ENCODE measurements at regions not wholly inside any gene's neighbourhood (a gene's known extent, or its start where the extent isn't known, plus 50 kb on each side); places are given as distances from the start of the nearest gene placed in this dataset.

DNA sequence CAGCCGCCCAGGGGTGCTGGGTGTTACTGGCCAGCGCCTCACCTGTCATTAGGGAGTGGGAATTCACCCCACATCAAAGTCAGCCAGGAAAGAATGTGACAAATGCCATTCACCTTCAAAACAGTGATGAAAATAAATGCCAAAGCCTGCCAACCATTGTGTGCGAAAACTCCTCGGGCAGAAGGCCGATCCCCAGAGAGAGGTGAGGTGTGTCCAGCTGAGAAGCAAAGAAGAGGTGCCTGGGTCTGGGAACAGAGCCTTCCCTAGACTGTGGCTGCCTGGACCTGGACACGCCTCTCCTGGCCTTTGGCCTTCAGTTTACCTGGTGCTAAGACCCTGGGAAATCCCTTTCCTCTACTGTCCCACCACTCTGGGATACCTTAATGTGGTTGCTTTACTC is 142.7 kb downstream of the CYP26B1 start:
- Mint-ChIP-seq H3K4me1 (no peaks in the 10 kb centered on the region), H3K4me3 (no peak overlapping the region), H3K36me3 (no peaks in the 10 kb centered on the region), H3K9me3 (no peaks in the 10 kb centered on the region), H3K27ac (no peak overlapping the region), H3K27me3 (no peaks in the 10 kb centered on the region)
- ATAC-seq (ENCODE audit: low read depth) = no peak
- DNase-seq = no peak
- POLR2A ChIA-PET = no interaction called here

DNA sequence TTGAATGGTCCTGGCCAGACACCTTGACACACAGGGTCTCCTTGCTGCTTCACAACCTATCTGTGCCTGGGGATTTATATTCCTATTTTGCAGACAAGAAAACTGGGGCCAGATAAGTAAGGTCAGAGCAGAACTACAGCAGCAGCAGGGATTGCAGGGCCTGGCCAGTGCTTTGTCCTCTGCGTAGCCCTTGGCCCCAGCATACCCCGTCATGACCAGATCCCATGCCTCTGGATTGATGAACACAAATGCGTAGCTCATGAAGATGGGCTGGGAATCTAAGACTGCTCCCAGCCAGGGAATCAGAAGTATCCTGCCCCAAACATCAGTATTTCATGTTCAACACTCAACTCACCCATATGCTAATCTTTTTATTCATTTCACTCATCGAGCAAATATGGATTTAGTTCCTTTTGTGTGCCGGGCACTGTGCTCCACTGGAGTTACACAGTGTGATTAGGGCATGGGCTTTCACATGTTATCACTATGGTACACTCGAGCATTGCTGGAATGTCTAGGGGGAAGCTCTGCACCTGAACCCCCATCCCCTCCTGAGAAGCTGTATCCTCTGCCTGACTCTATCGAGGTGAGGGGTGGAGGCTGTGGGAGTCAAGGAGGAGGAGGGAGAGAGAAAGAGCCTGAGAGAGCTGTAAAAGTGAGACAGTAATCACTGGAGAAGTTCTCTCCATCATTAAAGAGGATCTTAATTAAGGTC is 143.3 kb downstream of the CYP26B1 start:
- Mint-ChIP-seq H3K27ac (no peak overlapping the region), H3K27me3 (peaks cover 3% of the 10 kb centered on the region), H3K36me3 (no peaks in the 10 kb centered on the region), H3K9me3 (no peaks in the 10 kb centered on the region), H3K4me1 (no peaks in the 10 kb centered on the region), H3K4me3 (no peak overlapping the region)
- no peak for DNase-seq
- POLR2A ChIA-PET = no interaction called here
- ATAC-seq (ENCODE audit: low read depth) = no peak

DNA sequence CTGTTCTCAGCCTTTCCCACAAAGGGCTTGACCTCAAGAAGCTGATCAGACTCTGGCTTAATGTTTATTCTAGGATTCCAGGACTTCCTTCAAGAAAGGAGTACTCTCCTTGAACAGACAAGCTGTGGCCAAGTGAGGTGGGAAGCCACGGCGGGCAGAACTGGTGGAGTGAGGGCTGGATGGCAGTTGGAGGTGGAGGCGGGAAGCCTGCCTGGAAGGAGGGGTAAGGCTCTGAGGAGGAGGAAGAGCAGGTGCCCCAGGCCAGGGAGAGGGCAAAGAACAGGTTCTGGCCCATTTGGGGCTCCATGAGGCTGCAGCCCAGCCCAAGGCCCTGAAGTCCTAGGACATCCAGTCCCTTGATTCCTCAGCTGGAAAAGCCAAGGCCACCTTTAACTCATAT is 143.9 kb downstream of the CYP26B1 start:
- Mint-ChIP-seq H3K27me3 (peaks cover 3% of the 10 kb centered on the region), H3K4me3 (no peak overlapping the region), H3K9me3 (no peaks in the 10 kb centered on the region), H3K4me1 (no peaks in the 10 kb centered on the region), H3K27ac (no peak overlapping the region), H3K36me3 (no peaks in the 10 kb centered on the region)
- ATAC-seq (ENCODE audit: low read depth) = no peak
- no peak for DNase-seq
- POLR2A ChIA-PET = no interaction called here

DNA sequence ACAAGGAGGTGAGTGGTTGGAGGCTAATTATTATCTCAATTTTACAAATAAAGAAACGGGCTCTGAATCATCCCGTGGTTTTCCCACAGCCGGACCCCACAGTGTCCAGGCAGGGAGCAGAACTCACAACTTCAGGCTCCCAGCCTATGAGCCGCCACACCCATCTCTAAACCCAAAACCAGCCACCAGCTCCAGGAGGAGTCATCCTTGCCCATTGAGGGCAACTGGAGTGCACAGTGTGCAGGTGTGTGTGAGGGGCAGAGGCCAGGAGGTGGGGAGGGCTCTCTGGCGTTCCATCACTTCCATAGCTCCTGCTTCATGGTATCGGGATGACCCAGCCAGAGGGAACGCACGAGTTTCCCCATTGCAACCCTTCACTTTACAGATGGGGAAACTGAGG is 144.5 kb downstream of the CYP26B1 start:
- POLR2A ChIA-PET = no interaction called here
- H3K27me3 Mint-ChIP-seq = peaks cover 3% of the 10 kb centered on the region
- H3K4me3 Mint-ChIP-seq = no peak overlapping the region
- no peaks in the 10 kb centered on the region for H3K9me3 Mint-ChIP-seq
- H3K27ac Mint-ChIP-seq = no peak overlapping the region
- DNase-seq = no peak
- no peak for ATAC-seq (ENCODE audit: low read depth)
- no peaks in the 10 kb centered on the region for H3K36me3 Mint-ChIP-seq
- no peaks in the 10 kb centered on the region for H3K4me1 Mint-ChIP-seq

DNA sequence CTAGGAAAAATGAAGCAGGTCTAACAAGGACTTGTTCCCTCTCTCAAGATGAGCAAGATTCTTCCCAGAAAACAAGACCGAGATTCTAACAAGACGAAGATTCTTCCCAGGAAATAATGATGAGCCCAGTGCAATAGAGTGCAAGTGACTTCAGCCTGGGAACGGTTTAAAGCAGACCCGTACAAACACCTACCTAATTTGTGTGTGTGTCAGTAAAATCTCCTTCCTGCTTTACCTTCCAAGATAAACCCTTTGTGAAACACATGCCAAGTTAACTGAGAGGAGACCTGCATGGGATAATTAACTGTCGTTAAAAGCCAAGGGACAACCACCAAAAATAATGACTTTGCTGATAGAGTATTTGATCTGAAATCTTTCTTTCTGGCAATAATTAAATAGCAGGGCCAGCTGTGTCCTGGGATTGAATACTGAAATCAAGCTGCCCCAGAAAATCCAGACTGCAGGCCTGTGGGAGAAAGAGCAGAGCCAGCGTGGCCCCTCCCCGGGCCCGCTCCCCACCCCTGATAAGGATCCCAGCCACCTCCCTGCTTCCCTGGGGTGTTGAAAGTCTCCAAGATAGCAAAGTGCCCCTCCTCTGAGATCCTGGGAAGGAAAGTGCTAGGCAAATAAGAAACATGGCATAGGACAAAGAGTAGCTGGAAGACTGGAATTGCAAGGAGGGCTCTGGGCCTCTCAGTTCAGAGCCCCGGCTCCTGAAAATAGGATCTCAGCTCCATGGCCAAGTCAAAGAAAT is 145.5 kb downstream of the CYP26B1 start:
- ATAC-seq (ENCODE audit: low read depth) (no peak), DNase-seq (no peak)
- no peak overlapping the region for H3K4me3 Mint-ChIP-seq
- H3K27me3 Mint-ChIP-seq = peaks cover 7% of the 10 kb centered on the region
- no peaks in the 10 kb centered on the region for H3K36me3 Mint-ChIP-seq
- H3K27ac Mint-ChIP-seq = no peak overlapping the region
- no peaks in the 10 kb centered on the region for H3K9me3 Mint-ChIP-seq
- POLR2A ChIA-PET = no interaction called here
- H3K4me1 Mint-ChIP-seq = no peaks in the 10 kb centered on the region

DNA sequence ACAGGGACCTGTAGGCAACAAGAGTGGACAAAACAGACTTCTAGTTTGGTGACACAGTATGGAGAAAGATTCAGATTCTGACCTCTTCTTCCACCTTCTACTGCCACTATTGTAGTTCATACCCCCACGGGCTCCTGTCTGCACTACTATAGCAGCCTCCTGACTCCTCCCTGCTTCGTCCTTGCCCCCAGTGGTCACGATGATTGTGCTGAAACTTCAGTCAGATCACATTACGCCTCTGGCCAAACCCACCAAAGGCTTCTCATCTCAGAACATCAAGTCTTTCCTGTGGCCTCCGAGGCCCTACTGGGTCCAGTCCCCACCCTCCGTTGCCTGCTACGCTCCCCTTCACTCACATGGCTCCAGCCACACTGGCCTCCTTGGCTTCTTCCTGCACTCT is 147.6 kb downstream of the CYP26B1 start:
- POLR2A ChIA-PET = no interaction called here
- Mint-ChIP-seq H3K9me3 (no peaks in the 10 kb centered on the region), H3K27ac (no peak overlapping the region), H3K4me1 (no peaks in the 10 kb centered on the region), H3K36me3 (no peaks in the 10 kb centered on the region), H3K4me3 (no peak overlapping the region), H3K27me3 (peaks cover 7% of the 10 kb centered on the region)
- DNase-seq (no peak), ATAC-seq (ENCODE audit: low read depth) (no peak)

DNA sequence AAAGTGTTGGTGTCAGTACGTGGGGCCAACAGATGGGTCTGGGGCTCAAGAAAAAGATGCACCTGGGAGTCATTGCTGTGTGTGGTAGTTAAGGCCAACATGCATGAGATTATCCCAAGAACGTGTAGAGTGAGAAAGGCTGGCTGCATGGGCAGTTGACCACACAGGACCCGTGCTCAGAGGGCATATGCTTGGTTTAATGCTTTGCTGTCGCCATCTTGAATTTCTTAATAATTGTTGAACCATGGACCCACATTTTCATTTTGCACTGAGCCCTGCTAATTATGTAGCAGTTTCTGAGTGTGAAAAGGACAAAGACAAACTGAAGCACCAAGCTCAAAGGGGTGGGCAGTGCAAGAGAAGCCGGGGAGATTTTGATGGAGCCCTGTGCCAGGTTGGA is 148.1 kb downstream of the CYP26B1 start:
- H3K27me3 Mint-ChIP-seq = peaks cover 7% of the 10 kb centered on the region
- POLR2A ChIA-PET = no interaction called here
- H3K36me3 Mint-ChIP-seq = no peaks in the 10 kb centered on the region
- no peak for ATAC-seq (ENCODE audit: low read depth)
- no peak for DNase-seq
- H3K4me3 Mint-ChIP-seq = no peak overlapping the region
- no peak overlapping the region for H3K27ac Mint-ChIP-seq
- H3K9me3 Mint-ChIP-seq = no peaks in the 10 kb centered on the region
- no peaks in the 10 kb centered on the region for H3K4me1 Mint-ChIP-seq

DNA sequence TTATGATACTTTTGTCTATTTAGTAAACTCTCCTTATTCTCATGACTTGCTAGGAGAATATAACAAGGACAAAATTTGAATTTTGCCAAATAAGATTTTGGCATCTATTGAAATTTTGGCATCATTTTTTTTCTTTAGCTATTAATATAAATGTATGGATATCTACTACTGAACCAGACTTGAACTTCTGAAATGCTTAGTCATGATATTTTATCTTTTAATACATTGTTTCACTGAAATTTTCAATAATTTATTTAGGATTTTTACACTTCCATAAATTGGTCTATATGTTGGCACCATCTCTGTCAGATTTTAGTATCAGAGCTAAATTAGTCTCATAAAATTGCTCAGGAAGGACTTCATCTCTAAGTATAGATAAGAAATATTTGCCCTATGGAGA is 149.8 kb downstream of the CYP26B1 start:
- H3K4me3 Mint-ChIP-seq = no peak overlapping the region
- no peaks in the 10 kb centered on the region for H3K36me3 Mint-ChIP-seq
- H3K4me1 Mint-ChIP-seq = no peaks in the 10 kb centered on the region
- POLR2A ChIA-PET = no interaction called here
- peaks cover 7% of the 10 kb centered on the region for H3K27me3 Mint-ChIP-seq
- DNase-seq = no peak
- no peaks in the 10 kb centered on the region for H3K9me3 Mint-ChIP-seq
- ATAC-seq (ENCODE audit: low read depth) = no peak
- no peak overlapping the region for H3K27ac Mint-ChIP-seq

DNA sequence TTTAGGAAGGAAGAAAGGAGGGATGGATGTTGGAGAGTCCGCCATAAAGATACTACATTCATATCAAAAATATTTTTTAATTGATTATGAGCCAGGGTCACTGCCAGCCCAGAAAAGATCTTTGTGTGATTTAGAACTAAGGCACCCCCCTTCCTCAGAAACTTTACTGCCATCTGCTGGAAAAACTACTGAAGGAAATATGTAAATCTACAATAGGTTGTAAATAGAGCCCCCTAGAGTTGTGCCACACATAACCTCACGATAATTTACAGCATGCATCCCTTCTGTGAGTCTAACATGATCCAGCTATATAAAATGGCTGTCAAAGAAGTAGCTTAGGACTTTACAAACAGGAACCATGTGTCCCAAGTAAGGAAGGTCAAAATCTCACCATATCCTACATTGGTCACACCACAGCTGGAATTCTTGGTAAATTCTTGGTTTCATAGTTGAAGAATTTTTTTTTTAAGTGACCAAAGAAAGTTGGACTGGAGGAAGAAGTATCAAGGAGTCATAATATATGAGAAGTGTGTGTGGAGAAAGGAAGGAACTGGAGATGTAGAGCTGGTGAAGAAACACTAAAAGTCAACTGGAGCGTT is 152.5 kb downstream of the CYP26B1 start:
- H3K4me1 Mint-ChIP-seq = no peaks in the 10 kb centered on the region
- H3K27ac Mint-ChIP-seq = no peak overlapping the region
- ATAC-seq (ENCODE audit: low read depth) = no peak
- no peaks in the 10 kb centered on the region for H3K36me3 Mint-ChIP-seq
- H3K9me3 Mint-ChIP-seq = no peaks in the 10 kb centered on the region
- H3K4me3 Mint-ChIP-seq = no peak overlapping the region
- peaks cover 8% of the 10 kb centered on the region for H3K27me3 Mint-ChIP-seq
- no peak for DNase-seq
- POLR2A ChIA-PET = no interaction called here

DNA sequence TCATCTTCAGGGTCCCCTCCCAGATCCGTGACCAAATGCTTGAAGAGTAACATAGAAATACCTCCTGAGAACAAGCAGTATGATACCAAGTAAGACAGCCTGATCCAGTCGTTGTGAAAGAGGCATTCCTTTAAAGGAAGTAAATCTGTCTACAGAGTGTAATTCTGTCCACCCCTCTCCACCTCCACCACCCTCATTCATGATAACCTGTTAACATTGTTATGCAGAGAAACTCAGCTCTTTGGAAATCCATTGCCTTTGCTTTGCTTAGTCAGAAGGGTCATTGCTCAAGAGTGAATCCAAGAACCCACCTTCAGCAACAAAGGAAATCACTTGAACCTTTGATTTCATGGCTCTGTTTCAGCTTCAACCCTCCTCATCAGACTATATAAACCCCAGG is 155.6 kb downstream of the CYP26B1 start:
- ATAC-seq (ENCODE audit: low read depth) (no peak), DNase-seq (no peak)
- H3K27me3 Mint-ChIP-seq = peaks cover 2% of the 10 kb centered on the region
- H3K9me3 Mint-ChIP-seq = no peaks in the 10 kb centered on the region
- H3K36me3 Mint-ChIP-seq = no peaks in the 10 kb centered on the region
- POLR2A ChIA-PET = no interaction called here
- no peaks in the 10 kb centered on the region for H3K4me1 Mint-ChIP-seq
- H3K4me3 Mint-ChIP-seq = no peak overlapping the region
- no peak overlapping the region for H3K27ac Mint-ChIP-seq

DNA sequence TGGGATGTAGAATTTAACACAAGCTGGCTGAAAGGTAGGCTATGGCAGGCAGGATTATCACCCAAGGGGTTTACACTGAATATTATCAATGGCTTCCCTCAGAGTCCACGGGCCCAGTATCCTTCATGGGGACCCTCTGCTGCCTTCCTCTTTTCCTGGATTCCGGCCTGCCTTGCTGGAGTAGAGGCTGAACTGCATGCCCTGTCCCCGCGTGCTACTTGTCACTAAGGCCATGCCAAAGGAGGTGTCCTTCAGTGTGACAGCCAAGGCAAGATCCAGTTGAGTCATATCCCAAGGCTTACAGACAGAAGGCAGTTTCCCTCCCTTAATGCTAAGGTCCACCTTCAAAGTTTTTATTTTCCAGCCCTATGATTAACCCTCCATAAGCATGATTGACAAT is 156.3 kb downstream of the CYP26B1 start:
- ATAC-seq (ENCODE audit: low read depth) = no peak
- Mint-ChIP-seq H3K36me3 (no peaks in the 10 kb centered on the region), H3K27me3 (peaks cover 2% of the 10 kb centered on the region), H3K27ac (no peak overlapping the region), H3K4me1 (no peaks in the 10 kb centered on the region), H3K4me3 (no peak overlapping the region), H3K9me3 (no peaks in the 10 kb centered on the region)
- POLR2A ChIA-PET = no interaction called here
- no peak for DNase-seq

DNA sequence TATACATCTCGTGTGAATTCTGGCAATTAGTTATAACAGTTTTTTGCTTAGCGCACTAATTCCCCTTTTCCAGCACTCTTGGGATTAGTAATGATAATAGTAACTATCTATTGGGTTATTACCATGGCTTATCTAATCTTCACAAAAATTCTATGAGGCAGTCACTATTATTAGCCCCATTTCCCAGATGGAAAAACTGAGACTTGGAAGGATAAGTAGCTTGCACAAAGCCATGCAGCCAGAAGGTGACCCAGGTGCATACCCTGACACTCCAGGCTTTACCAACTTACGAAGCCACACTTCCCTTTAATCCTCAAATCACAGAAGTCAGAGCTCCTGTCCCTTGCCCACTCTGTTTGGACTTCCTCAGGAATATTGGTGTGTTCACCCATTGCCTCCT is 156.8 kb downstream of the CYP26B1 start:
- POLR2A ChIA-PET = no interaction called here
- H3K36me3 Mint-ChIP-seq = no peaks in the 10 kb centered on the region

DNA sequence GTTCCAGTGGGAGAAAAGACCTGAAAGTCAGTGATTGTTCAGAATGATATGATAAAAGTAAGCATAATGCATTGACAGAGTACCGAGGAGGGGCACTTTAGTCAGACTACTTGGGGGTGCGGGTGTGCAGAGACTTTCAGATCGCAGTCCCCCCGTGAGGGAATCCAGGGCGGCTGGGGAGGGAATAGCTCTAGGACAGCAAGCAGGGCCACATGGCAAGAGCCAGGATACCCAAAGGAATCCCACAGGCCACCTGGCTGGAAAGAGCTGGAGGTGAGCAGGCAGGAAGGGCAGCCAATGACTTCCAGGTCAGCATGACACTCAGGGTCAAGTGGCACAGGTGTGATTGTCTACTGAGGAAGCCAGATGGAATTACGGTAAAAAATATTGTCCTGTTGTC is 157.5 kb downstream of the CYP26B1 start:
- no peak for DNase-seq
- Mint-ChIP-seq H3K27me3 (peaks cover 6% of the 10 kb centered on the region), H3K9me3 (no peaks in the 10 kb centered on the region), H3K36me3 (no peaks in the 10 kb centered on the region), H3K4me3 (no peak overlapping the region), H3K4me1 (no peaks in the 10 kb centered on the region), H3K27ac (no peak overlapping the region)
- POLR2A ChIA-PET = no interaction called here
- no peak for ATAC-seq (ENCODE audit: low read depth)

More for the DNA sequence above, 156.8 kb downstream of the CYP26B1 start:
- Mint-ChIP-seq H3K4me3 (no peak overlapping the region), H3K27ac (no peak overlapping the region), H3K27me3 (peaks cover 2% of the 10 kb centered on the region), H3K4me1 (no peaks in the 10 kb centered on the region), H3K9me3 (no peaks in the 10 kb centered on the region)
- DNase-seq = no peak
- no peak for ATAC-seq (ENCODE audit: low read depth)

DNA sequence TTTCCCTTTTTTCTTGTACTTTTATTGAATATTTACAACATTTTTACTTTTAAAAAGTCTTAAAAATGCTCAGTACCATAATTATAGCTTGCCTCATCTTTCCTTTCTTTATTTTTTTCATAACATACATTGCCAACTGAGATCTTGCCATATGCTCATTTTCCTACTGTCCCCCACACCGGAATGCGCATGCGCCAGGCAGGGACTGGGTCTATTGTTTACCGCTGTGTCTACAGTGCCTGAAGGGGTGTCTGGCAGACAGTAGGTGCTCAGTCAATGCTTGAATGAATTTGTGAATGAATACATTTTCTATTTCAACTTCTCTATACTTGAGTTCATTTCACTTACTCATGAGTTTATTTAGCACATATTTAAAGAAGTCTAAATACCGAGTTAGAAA is 158.0 kb downstream of the CYP26B1 start:
- Mint-ChIP-seq H3K27ac (no peak overlapping the region), H3K4me3 (no peak overlapping the region), H3K36me3 (no peaks in the 10 kb centered on the region), H3K9me3 (no peaks in the 10 kb centered on the region), H3K4me1 (no peaks in the 10 kb centered on the region), H3K27me3 (peaks cover 6% of the 10 kb centered on the region)
- DNase-seq (no peak), ATAC-seq (ENCODE audit: low read depth) (no peak)
- POLR2A ChIA-PET = no interaction called here

Data from activated naive CD8-positive, alpha-beta T cell treated with anti-CD3 and anti-CD28 coated beads, Interleukin-2, amount 10 ng/mL, durations not matched to agents 7 days and 5 days (primary cell).